Thoracic aorta (tissue), 2 donors: ENCODE measurements at regions not wholly inside any gene's neighbourhood (a gene's known extent, or its start where the extent isn't known, plus 50 kb on each side); places are given as distances from the start of the nearest gene placed in this dataset.

ENCODE experiments used
- ATAC-seq: fragments of 150-250 bp; one replicate; pipeline ENCODE4 v1.8.0; 2017; ENCODE audit warnings: low read depth; ENCODE audit not compliant: insufficient number of reproducible peaks, low FRiP score
- DNase-seq: peaks from one replicate; pipeline ENCODE4 v3.0.0-alpha.2; 2020; ENCODE audit warnings: low spot score
- H3K27ac ChIP-seq, 2 donors: fragments of 200-600 bp; sonication (generic); 1 replicate in 1 of 2; 2 replicates in 1 of 2; pipeline ENCODE4 v1.5.1; 2016; ENCODE audit warnings: mild to moderate bottlenecking in 2 of 2, moderate library complexity in 2 of 2
- H3K27me3 ChIP-seq: fragments of 200-600 bp; sonication (generic); replicated peaks from 2 replicates; pipeline ENCODE4 v1.6.0; 2016; ENCODE audit warnings: mild to moderate bottlenecking; ENCODE audit not compliant: insufficient read depth
- H3K36me3 ChIP-seq: fragments of 200-600 bp; sonication (generic); one replicate; pipeline ENCODE4 v1.5.1; 2016
- H3K4me1 ChIP-seq, 2 donors: fragments of 200-600 bp; sonication (generic); 1 replicate in 1 of 2; 2 replicates in 1 of 2; pipeline versions ENCODE4 v1.5.1 to v1.6.0; 2016; ENCODE audit warnings: low read depth in 2 of 2, mild to moderate bottlenecking in 1 of 2; ENCODE audit not compliant: control insufficient read depth in 1 of 2
- H3K4me3 ChIP-seq: fragments of 200-600 bp; sonication (generic); 2 replicates; pipeline ENCODE4 v1.5.1; 2016; ENCODE audit warnings: mild to moderate bottlenecking
- H3K9me3 ChIP-seq: fragments of 200-600 bp; sonication (generic); 2 replicates; pipeline ENCODE4 v1.5.1; 2016
- TF ChIP-seq, protein P1 (sequence below): fragments of 200-600 bp; sonication (generic); IDR thresholded peaks from one replicate; pipeline ENCODE4 v1.5.1; 2019; ENCODE audit warnings: antibody characterized with exemption

GRCh38 chr4:111562826-111563225 is 582.4 kb upstream of the FAM241A start:
- no peak overlapping the region for H3K4me3 ChIP-seq
- no peaks in the 10 kb centered on the region for H3K36me3 ChIP-seq
- H3K27ac ChIP-seq = no peak overlapping the region
- ATAC-seq = no peak
- no peaks in the 10 kb centered on the region for H3K27me3 ChIP-seq
- no peaks in the 10 kb centered on the region for H3K4me1 ChIP-seq
- TF ChIP-seq, protein P1, sequence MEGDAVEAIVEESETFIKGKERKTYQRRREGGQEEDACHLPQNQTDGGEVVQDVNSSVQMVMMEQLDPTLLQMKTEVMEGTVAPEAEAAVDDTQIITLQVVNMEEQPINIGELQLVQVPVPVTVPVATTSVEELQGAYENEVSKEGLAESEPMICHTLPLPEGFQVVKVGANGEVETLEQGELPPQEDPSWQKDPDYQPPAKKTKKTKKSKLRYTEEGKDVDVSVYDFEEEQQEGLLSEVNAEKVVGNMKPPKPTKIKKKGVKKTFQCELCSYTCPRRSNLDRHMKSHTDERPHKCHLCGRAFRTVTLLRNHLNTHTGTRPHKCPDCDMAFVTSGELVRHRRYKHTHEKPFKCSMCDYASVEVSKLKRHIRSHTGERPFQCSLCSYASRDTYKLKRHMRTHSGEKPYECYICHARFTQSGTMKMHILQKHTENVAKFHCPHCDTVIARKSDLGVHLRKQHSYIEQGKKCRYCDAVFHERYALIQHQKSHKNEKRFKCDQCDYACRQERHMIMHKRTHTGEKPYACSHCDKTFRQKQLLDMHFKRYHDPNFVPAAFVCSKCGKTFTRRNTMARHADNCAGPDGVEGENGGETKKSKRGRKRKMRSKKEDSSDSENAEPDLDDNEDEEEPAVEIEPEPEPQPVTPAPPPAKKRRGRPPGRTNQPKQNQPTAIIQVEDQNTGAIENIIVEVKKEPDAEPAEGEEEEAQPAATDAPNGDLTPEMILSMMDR = no peak
- no peak for DNase-seq
- H3K9me3 ChIP-seq = no peaks in the 10 kb centered on the region

DNA sequence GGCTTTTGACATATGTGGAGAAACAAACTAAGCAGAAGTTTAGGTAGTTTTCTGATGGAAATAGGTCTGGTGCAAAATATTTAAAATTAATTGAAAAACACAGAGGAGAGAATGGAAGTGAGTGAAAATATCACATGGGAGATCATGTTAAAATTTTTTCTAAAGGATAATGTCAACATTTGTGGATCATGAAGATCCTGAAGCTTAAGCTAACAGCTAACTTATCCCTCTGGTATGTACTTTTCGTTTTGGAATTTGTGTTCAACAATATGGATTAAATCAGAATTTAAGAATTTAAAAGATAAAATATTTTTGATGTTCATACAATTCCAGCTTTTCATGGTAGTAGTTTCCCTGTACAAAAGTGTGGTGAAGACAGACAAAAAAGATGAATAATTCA is 572.8 kb upstream of the FAM241A start:
- Histone ChIP-seq H3K4me1 (no peaks in the 10 kb centered on the region), H3K27ac (no peak overlapping the region), H3K9me3 (no peaks in the 10 kb centered on the region), H3K36me3 (no peaks in the 10 kb centered on the region), H3K4me3 (no peak overlapping the region), H3K27me3 (no peaks in the 10 kb centered on the region)
- ATAC-seq (no peak), DNase-seq (no peak)
- TF ChIP-seq, protein P1 = no peak

DNA sequence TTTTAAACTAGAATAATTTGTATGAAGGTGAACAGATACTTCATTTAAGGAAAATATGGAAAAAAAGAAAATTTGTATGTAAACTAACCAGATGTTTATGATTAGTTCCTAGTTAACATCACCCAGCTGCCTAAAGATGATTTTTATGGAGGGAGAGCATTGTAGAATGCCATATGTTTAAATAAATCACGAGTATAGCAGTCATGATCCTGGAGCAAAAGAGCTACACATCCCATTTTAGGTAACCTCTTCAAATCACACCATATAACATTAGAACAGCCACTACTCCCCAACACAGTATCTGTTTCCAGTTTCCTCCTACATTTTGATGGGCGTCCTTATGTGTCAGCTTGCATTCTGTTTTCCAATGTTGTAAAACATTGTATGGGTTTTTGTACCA is 571.9 kb upstream of the FAM241A start:
- DNase-seq (no peak), ATAC-seq (no peak)
- TF ChIP-seq, protein P1 = no peak
- Histone ChIP-seq H3K27ac (no peak overlapping the region), H3K36me3 (no peaks in the 10 kb centered on the region), H3K27me3 (no peaks in the 10 kb centered on the region), H3K4me1 (no peaks in the 10 kb centered on the region), H3K4me3 (no peak overlapping the region), H3K9me3 (no peaks in the 10 kb centered on the region)

- Histone ChIP-seq H3K27ac (no peak overlapping the region), H3K4me1 (no peaks in the 10 kb centered on the region), H3K9me3 (no peaks in the 10 kb centered on the region), H3K4me3 (no peak overlapping the region), H3K27me3 (no peaks in the 10 kb centered on the region), H3K36me3 (no peaks in the 10 kb centered on the region)
- no peak for ATAC-seq
- TF ChIP-seq, protein P1 = no peak
- no peak for DNase-seq
Observed at GRCh38 chr4:111579767-111580166, 565.5 kb upstream of the FAM241A start.

DNA sequence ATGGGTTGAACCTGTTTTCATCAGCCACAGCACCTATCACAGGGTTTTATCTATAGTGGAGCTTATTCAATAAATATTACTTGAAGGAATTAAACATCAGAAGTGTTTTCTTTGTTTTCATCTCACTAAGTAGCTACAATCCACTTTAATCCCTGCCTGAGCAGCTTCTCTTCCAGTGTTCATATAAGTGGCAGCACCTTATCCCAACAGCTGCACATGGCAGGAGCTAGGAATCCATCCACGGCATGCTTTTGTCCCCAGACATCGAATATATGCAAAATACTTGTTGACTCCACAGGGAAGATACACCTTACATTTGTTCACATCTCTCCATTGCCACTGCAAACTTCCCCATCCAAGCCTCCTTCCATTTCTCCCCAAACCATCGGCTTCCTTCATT is 549.8 kb upstream of the FAM241A start:
- TF ChIP-seq, protein P1 = no peak
- no peaks in the 10 kb centered on the region for H3K4me1 ChIP-seq
- no peak overlapping the region for H3K27ac ChIP-seq
- no peak overlapping the region for H3K4me3 ChIP-seq
- H3K36me3 ChIP-seq = no peaks in the 10 kb centered on the region
- ATAC-seq = no peak
- DNase-seq = no peak
- no peaks in the 10 kb centered on the region for H3K27me3 ChIP-seq
- no peaks in the 10 kb centered on the region for H3K9me3 ChIP-seq
